Fibroblast of skin of left biceps (primary cell): ENCODE measurements at regions not wholly inside any gene's neighbourhood (a gene's known extent, or its start where the extent isn't known, plus 50 kb on each side); places are given as distances from the start of the nearest gene placed in this dataset.
"Not testable (repeated sequence)": the region's sequence is repeated elsewhere in the genome, so short reads cannot be mapped to it uniquely, and the experiment has no call there.

Source experiments
- DNase-seq, 2 experiments: peaks; one replicate each; pipeline ENCODE4 v3.0.0-alpha.2; 2013; ENCODE audit warnings: low read depth in 2 of 2

DNA sequence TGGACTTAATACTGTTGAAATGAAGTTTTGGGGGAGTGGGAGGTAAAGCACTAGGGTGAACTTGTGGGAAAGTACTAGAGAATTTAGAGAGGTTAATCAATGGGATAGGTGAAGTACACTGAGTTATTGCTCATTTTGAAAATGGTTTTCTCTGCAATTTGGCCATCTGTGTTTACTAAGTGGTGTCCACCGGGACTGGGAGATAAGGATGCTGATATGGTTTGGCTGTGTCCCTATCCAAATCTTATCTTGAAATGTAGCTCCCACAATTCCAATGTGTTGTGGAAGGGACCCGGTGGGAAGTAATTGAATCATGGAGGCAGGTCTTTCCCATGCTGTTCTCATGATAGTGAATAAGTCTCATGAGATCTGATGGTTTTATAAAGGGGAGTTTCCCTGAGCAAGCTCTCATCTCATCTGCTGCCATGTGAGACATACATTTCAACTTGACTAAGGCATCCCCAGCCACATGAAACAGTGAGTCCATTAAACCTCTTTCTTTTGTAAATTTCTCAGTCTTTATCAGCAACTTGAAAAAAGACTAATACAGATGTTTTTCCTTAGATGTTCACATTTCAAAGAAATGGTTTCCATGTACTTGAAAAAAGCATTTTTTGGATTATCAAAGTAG, 1569.4 kb upstream of the PRR20A start:
- DNase-seq = no peak

DNA sequence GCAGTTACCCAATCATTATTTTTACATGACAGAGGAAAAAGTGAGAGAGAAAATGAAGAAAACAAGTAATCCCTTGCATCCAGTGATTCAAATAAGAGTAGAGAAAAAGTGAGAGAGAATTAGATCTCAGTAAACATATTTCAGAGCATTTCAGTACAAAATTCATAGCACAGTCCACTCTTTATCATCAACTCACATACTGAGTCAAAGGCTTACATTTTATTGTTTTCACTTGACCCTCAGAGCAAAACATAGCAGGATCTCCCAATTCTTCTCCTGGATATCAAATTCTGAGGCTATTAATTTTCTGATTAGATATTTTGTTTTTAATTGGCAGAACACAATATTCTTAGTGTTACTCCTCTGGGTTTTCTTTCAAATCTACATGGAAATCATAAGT, 1568.3 kb upstream of the PRR20A start:
- no peak for DNase-seq

GRCh38 chr13:55572862-55573261, 1567.9 kb upstream of the PRR20A start:
- DNase-seq = no peak

GRCh38 chr13:55573565-55573964, 1567.2 kb upstream of the PRR20A start:
- DNase-seq = no peak

DNA sequence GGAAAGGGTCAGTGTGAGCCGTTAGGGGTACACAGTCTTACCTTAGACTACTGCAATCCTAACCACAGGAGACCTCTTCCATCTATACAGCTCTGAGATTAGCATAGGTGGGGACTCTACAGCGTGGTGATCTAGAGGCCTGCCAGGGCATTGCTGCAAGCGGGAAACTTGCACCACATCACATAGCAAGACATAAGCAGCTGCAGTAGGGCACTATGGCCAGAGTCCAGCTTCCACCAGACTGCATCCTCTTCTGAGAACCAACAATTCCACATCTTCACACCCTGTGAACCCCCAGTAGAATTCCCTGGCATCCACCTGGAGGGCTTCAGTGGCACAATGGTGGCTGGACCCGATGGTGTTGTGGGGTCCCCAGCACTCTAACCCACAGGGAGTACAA, 1564.3 kb upstream of the PRR20A start:
- DNase-seq = no peak

GRCh38 chr13:55577082-55577846, 1563.5 kb upstream of the PRR20A start:
- DNase-seq = no peak

- DNase-seq = no peak
These were observed 1562.9 kb upstream of the PRR20A start for GRCh38 chr13:55577847-55578210.

DNA sequence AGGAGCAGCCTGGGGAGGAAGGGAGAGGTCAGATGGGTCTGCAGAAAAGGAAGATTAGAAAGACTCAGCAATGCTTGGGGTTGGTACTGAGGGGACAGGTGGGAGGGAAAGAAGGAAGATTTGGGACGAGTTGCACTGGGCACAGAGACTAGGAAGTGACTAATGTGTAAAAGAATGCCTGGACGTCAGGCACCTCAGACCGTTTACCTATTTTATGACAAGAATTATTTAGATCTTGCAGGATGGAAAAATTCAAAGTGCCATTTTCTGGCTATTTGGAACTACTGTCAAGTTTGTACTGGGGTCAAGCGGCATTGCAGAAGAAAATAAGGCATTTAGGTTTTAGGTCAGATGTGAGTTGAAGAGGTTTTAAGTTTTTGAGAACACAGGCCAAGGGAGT, 1558.4 kb upstream of the PRR20A start:
- DNase-seq = not testable (repeated sequence)

- DNase-seq = no peak
These were observed 1556.6 kb upstream of the PRR20A start for GRCh38 chr13:55583953-55584593.

GRCh38 chr13:55602784-55603183, 1537.9 kb upstream of the PRR20A start:
- no peak for DNase-seq

GRCh38 chr13:55606045-55606665, 1534.6 kb upstream of the PRR20A start:
- DNase-seq = no peak

- no peak for DNase-seq
These were observed 1527.1 kb upstream of the PRR20A start for GRCh38 chr13:55613429-55614187.

- no peak for DNase-seq
These were observed 1525.6 kb upstream of the PRR20A start for GRCh38 chr13:55615081-55615480.

DNA sequence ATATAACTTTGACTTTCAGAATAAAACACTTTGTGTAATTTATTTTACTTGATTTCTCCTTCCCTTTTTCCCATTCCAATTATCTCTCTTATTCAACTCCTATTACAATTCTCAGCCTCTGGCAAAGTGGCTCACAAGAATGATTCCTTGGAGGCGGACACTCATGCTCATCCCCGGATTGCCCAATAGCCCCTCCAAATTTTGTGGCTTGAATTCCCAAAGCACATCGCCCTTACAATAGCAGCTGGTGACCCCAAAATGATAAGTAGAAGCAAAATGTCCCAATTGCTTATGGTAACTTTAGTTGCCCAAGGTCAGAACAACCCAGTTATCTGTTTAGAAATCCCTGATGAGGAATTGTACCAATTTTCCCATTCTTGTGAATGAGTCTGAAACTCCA, 1523.5 kb upstream of the PRR20A start:
- DNase-seq = no peak

DNA sequence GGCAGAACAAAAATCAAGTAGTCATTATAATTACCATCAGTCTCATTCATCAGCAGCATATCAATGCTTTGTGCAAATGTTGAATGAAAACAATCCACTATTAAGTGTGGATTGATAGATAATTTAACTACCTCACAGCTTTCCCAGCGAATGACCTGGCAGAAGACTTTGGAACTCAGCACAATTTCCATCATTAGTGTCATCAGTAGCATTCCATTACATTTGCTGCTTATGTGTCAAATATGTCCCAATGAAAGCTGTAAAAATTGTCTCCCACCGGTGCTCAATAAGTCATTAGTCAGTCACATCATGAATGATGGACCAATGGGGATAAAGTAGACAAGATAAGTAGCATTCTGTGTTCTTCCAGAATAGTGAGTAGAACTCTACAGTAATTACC, 1513.5 kb upstream of the PRR20A start:
- DNase-seq = no peak

DNA sequence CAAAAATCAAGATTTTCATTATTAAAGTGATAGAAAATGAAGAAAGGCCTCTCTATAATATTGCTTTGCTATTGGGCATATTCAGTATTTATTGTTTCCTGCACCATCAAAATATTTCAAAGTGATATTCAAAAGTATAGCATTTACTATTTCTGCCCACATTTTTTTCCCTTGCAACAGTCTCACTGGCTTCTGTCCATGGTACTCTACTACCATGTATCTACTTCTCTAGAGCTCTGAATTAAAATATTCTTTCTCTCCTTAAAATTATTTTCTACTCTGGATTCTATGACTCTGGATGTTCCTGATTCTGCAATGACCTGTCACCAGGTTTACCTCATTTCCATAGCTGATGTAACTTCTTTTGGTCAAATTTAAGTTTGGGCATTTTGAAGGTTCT, 1508.3 kb upstream of the PRR20A start:
- DNase-seq = no peak

GRCh38 chr13:55649485-55649884, 1491.2 kb upstream of the PRR20A start:
- no peak for DNase-seq

- no peak for DNase-seq
These were observed 1488.1 kb upstream of the PRR20A start for GRCh38 chr13:55652657-55653056.

GRCh38 chr13:55653497-55653896, 1487.2 kb upstream of the PRR20A start:
- no peak for DNase-seq

DNA sequence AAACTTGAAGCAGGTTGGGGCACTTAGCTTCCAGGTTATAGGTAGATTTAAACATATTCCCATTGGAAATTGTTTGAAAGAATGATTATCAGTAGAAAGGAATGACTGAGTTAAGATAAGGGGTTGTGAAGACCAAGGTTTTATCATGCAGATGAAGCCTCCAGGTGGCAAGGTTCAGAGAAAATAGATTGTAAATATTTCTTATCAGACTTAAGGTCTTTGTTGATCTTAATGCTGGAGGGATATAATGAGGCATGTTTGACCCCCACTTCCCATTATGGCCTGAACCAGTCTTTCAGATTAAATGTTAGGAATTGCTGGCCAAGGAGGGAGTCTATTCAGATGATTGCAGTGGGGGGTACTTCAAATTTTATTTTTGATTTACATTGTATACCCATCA, 1486.5 kb upstream of the PRR20A start:
- no peak for DNase-seq

GRCh38 chr13:55660264-55660663, 1480.5 kb upstream of the PRR20A start:
- DNase-seq = not testable (repeated sequence)

GRCh38 chr13:55660851-55661250, 1479.9 kb upstream of the PRR20A start:
- DNase-seq = no peak
